GM12892 (cell line): ENCODE measurements at regions not wholly inside any gene's neighbourhood (a gene's known extent, or its start where the extent isn't known, plus 50 kb on each side); places are given as distances from the start of the nearest gene placed in this dataset.

Experiments used
- POLR2A ChIP-seq: IDR thresholded peaks from 2 replicates; pipeline ENCODE4 v1.6.1; 2011; ENCODE audit warnings: low read depth, low read length, control low read depth
- TAF1 ChIP-seq: IDR thresholded peaks from 2 replicates; pipeline ENCODE4 v1.6.1; 2011; ENCODE audit warnings: low read depth, mild to moderate bottlenecking, control low read depth, low read length, borderline replicate concordance

DNA sequence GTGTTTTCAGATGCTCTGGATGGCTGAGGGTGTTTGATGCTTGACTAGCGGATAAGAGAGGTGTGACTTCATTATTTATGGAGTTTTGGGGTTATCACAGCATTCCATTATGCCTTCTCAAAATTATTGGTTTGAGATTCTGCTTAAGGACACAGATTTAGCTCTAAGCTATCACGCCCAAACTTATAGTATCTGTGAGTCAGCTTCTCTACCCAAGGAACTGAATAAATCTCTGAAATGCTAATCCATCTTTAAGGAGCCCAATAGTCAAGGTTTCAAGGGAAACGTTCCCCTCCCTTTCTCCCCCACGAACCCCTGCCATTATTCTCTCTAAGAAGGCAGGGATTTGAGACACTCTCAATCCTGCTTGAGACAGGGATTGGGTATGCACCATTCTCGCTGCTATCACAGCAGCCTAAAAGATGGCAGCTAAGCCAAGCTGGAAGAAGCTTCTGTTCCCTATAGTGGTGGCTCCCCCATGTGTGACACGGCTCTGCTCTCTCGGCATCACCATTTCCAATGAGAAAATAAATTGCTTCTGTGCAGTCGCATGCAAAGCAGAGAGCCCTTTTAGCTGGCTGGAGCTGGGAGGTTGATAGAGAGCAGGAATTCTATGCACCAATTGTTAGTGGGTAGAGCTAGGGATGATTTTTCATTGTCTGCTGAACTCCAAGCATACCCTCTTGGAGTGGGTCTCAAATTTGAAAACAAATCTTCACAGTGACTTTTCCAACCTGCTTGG is 151.1 kb downstream of the IL20RB start:
- TF ChIP-seq POLR2A (no peak), TAF1 (no peak)
